ENCODE measurements at regions not wholly inside any gene's neighbourhood (a gene's known extent, or its start where the extent isn't known, plus 50 kb on each side); places are given as distances from the start of the nearest gene placed in this dataset.

- no peaks in the 10 kb centered on the region for H3K9me3 ChIP-seq
- H3K4me3 ChIP-seq = no peak overlapping the region
- ATAC-seq = no peak
- H3K27me3 ChIP-seq = no peaks in the 10 kb centered on the region
- TF ChIP-seq EP300 (IDR thresholded peaks at IDR 0.05) (no peak), CTCF (IDR thresholded peaks at IDR 0.05) (no peak), POLR2A (IDR thresholded peaks at IDR 0.05) (no peak), POLR2AphosphoS5 (IDR thresholded peaks at IDR 0.05) (no peak)
- no peak overlapping the region for H3K27ac ChIP-seq
- 82 to 89% methylated on average over 3 of the region's 3 CpGs for WGBS, 2 donors (ENCODE audit: low coverage in 1 of 2)
- H3K36me3 ChIP-seq = no peaks in the 10 kb centered on the region
- H3K4me1 ChIP-seq = no peaks in the 10 kb centered on the region
Measured at GRCh38 chr13:108387156-108387555, 117.6 kb downstream of the TNFSF13B start.

- Histone ChIP-seq H3K27ac (no peak overlapping the region), H3K4me3 (no peak overlapping the region), H3K9me3 (no peaks in the 10 kb centered on the region), H3K4me1 (no peaks in the 10 kb centered on the region), H3K27me3 (no peaks in the 10 kb centered on the region), H3K36me3 (no peaks in the 10 kb centered on the region)
- no peak for TF ChIP-seq CTCF (IDR thresholded peaks at IDR 0.05)
- no peak for TF ChIP-seq POLR2AphosphoS5 (IDR thresholded peaks at IDR 0.05)
- TF ChIP-seq POLR2A (IDR thresholded peaks at IDR 0.05) = no peak
- TF ChIP-seq EP300 (IDR thresholded peaks at IDR 0.05) = no peak
- 18 to 43% methylated on average over 2 of the region's 2 CpGs for WGBS, 2 donors (ENCODE audit: low coverage in 1 of 2)
- no peak for ATAC-seq
Measured at GRCh38 chr13:108402850-108403249, 133.3 kb downstream of the TNFSF13B start.

GRCh38 chr13:108407495-108407894 lies 138.0 kb downstream of the TNFSF13B start:
- no peaks in the 10 kb centered on the region for H3K9me3 ChIP-seq
- H3K36me3 ChIP-seq = no peaks in the 10 kb centered on the region
- no peak overlapping the region for H3K27ac ChIP-seq
- peaks cover 6% of the 10 kb centered on the region for H3K27me3 ChIP-seq
- ATAC-seq = no peak
- no peak overlapping the region for H3K4me3 ChIP-seq
- WGBS, 2 donors (ENCODE audit: low coverage in 1 of 2) = 50 to 70% methylated on average over 2 of the region's 2 CpGs
- H3K4me1 ChIP-seq = no peaks in the 10 kb centered on the region
- no peak for TF ChIP-seq POLR2AphosphoS5 (IDR thresholded peaks at IDR 0.05)
- TF ChIP-seq EP300 (IDR thresholded peaks at IDR 0.05) = no peak
- TF ChIP-seq POLR2A (IDR thresholded peaks at IDR 0.05) = no peak
- TF ChIP-seq CTCF (IDR thresholded peaks at IDR 0.05) = no peak

- 0 to 8% methylated on average over 2 of the region's 2 CpGs for WGBS, 2 donors (ENCODE audit: low coverage in 1 of 2)
Measured at GRCh38 chr13:108408672-108409071, 139.2 kb downstream of the TNFSF13B start.

More at GRCh38 chr13:108408672-108409071, 139.2 kb downstream of the TNFSF13B start:
- Histone ChIP-seq H3K9me3 (no peaks in the 10 kb centered on the region), H3K27ac (no peak overlapping the region), H3K27me3 (peaks cover 6% of the 10 kb centered on the region), H3K4me3 (no peak overlapping the region), H3K36me3 (no peaks in the 10 kb centered on the region), H3K4me1 (no peaks in the 10 kb centered on the region)
- ATAC-seq = no peak
- TF ChIP-seq CTCF (IDR thresholded peaks at IDR 0.05) = no peak
- no peak for TF ChIP-seq EP300 (IDR thresholded peaks at IDR 0.05)
- TF ChIP-seq POLR2A (IDR thresholded peaks at IDR 0.05) = no peak
- no peak for TF ChIP-seq POLR2AphosphoS5 (IDR thresholded peaks at IDR 0.05)

All from gastroesophageal sphincter (tissue), 4 donors.